HepG2 (cell line): ENCODE measurements at regions not wholly inside any gene's neighbourhood (a gene's known extent, or its start where the extent isn't known, plus 50 kb on each side); places are given as distances from the start of the nearest gene placed in this dataset.

Experiments used
- MATR3 ChIP-seq: sonication (generic); formaldehyde crosslinking; IDR thresholded peaks from 2 replicates; pipeline ENCODE4 v1.4.0; 2020; ENCODE audit warnings: missing genetic modification reagents
- MEIS2 ChIP-seq: sonication (generic); formaldehyde crosslinking; IDR thresholded peaks from 2 replicates; pipeline ENCODE4 v1.9.0; 2021; ENCODE audit warnings: mild to moderate bottlenecking, missing genetic modification reagents
- SPEN ChIP-seq: sonication (generic); formaldehyde crosslinking; IDR thresholded peaks from 2 replicates; pipeline ENCODE4 v1.5.1; 2020; ENCODE audit warnings: low read depth, mild to moderate bottlenecking, missing genetic modification reagents
- ZKSCAN8 ChIP-seq: IDR thresholded peaks from 2 replicates; pipeline ENCODE4 v1.6.1; 2016; ENCODE audit warnings: borderline replicate concordance, missing genetic modification reagents, missing compliant biosample characterization
- ZNF124 ChIP-seq: sonication (generic); formaldehyde crosslinking; IDR thresholded peaks from 2 replicates; pipeline ENCODE4 v1.4.0; 2020; ENCODE audit warnings: missing genetic modification reagents
- ZNF430 ChIP-seq: sonication (generic); formaldehyde crosslinking; IDR thresholded peaks from 2 replicates; pipeline ENCODE4 v1.9.0; 2021; ENCODE audit warnings: mild to moderate bottlenecking, missing genetic modification reagents
- ZNF44 ChIP-seq: sonication (generic); formaldehyde crosslinking; IDR thresholded peaks from 2 replicates; pipeline ENCODE4 v1.5.1; 2020; ENCODE audit warnings: mild to moderate bottlenecking, missing genetic modification reagents
- ZNF598 ChIP-seq: sonication (generic); formaldehyde crosslinking; IDR thresholded peaks from 2 replicates; pipeline ENCODE4 v1.5.1; 2020; ENCODE audit warnings: mild to moderate bottlenecking, missing genetic modification reagents, borderline replicate concordance
- ZNF792 ChIP-seq: IDR thresholded peaks from 2 replicates; pipeline ENCODE4 v1.6.1; 2016
- TF ChIP-seq, protein P1 (sequence below), 2 experiments: sonication (generic) in 1 of 2; formaldehyde crosslinking in 1 of 2; IDR thresholded peaks; 2 replicates each; pipeline versions ENCODE4 v1.6.1 to v1.9.0; 2014 to 2022; ENCODE audit warnings: antibody characterized with exemption in 1 of 2, borderline replicate concordance in 1 of 2, inconsistent platforms in 1 of 2, low read depth in 1 of 2, missing genetic modification reagents in 1 of 2
- TF ChIP-seq, protein P2 (sequence below): IDR thresholded peaks from 2 replicates; pipeline ENCODE4 v1.6.1; 2018; ENCODE audit warnings: missing genetic modification reagents, mild to moderate bottlenecking, missing compliant biosample characterization
- TF ChIP-seq, protein P3 (sequence below): sonication (generic); formaldehyde crosslinking; IDR thresholded peaks from 2 replicates; pipeline ENCODE4 v1.4.0; 2020; ENCODE audit warnings: low read depth, mild to moderate bottlenecking, missing genetic modification reagents
- TF ChIP-seq, protein P4 (sequence below): sonication (generic); formaldehyde crosslinking; conservative IDR thresholded peaks from 2 replicates; pipeline ENCODE4 v1.5.0; 2020; ENCODE audit warnings: missing genetic modification reagents
- TF ChIP-seq, protein P5 (sequence below): sonication (generic); formaldehyde crosslinking; IDR thresholded peaks from 2 replicates; pipeline ENCODE4 v1.4.0; 2020; ENCODE audit warnings: missing genetic modification reagents, borderline replicate concordance

DNA sequence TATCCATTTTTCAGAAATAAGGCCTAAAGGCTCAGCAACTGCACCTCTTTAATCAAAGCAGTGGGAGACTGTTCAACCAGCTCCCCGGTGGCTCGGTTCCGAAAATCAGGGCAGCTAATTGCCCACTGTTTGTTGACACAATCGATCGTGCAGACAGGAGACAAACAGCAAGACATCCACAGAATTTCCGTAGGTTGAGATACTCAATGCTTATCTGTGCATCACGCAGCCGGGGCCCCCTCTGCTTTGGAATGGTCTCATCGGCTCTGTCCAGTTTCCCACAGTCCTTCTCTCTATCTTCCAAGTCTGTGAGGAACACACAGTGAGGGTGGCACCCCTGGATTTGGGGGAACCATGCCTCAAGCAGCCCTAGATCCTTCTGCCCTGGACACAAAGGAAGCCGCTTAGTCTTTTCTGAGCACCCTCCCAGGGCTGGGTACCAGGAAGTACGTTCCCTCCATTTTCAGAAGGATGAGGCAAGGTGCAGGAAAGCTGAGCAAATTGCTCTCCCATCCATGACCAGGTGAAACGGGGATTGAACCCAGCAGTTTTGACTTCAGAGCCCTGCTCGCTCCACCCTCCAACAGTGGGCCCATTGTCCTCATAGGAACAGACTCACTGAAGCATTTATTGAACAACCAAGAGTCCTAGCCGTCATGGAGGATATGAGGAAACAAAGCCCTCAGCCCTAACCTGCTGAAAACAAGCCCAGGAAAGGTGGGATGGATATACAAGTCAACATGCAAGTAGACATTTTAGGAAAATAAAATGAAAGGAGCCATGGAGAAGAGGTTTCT lies 70.7 kb downstream of the C16orf95 start (continued):
- TF ChIP-seq, protein P1, sequence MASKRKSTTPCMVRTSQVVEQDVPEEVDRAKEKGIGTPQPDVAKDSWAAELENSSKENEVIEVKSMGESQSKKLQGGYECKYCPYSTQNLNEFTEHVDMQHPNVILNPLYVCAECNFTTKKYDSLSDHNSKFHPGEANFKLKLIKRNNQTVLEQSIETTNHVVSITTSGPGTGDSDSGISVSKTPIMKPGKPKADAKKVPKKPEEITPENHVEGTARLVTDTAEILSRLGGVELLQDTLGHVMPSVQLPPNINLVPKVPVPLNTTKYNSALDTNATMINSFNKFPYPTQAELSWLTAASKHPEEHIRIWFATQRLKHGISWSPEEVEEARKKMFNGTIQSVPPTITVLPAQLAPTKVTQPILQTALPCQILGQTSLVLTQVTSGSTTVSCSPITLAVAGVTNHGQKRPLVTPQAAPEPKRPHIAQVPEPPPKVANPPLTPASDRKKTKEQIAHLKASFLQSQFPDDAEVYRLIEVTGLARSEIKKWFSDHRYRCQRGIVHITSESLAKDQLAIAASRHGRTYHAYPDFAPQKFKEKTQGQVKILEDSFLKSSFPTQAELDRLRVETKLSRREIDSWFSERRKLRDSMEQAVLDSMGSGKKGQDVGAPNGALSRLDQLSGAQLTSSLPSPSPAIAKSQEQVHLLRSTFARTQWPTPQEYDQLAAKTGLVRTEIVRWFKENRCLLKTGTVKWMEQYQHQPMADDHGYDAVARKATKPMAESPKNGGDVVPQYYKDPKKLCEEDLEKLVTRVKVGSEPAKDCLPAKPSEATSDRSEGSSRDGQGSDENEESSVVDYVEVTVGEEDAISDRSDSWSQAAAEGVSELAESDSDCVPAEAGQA (IDR thresholded peaks at IDR 0.05; ENCODE audit: low read depth) = no peak
- TF ChIP-seq, protein P1 (CRISPR knock-in tag; IDR thresholded peaks at IDR 0.05; ENCODE audit: borderline replicate concordance) = no peak
- peak; percentile 35; the same call in 1 of the 2 replicates for TF ChIP-seq SPEN (CRISPR knock-in tag)
- TF ChIP-seq, protein P2, sequence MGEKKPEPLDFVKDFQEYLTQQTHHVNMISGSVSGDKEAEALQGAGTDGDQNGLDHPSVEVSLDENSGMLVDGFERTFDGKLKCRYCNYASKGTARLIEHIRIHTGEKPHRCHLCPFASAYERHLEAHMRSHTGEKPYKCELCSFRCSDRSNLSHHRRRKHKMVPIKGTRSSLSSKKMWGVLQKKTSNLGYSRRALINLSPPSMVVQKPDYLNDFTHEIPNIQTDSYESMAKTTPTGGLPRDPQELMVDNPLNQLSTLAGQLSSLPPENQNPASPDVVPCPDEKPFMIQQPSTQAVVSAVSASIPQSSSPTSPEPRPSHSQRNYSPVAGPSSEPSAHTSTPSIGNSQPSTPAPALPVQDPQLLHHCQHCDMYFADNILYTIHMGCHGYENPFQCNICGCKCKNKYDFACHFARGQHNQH (CRISPR knock-in tag) = 0 out of 2 replicates have a peak, but pooled peaks have one; percentile 38
- TF ChIP-seq ZNF124 (CRISPR knock-in tag) = 0 out of 2 replicates have a peak, but pooled peaks have one; percentile 60
- 0 out of 2 replicates have a peak, but pooled peaks have one; percentile 35 for TF ChIP-seq ZNF598 (CRISPR knock-in tag)
- peak; percentile 67; the same call in 1 of the 2 replicates for TF ChIP-seq ZNF792 (CRISPR knock-in tag)
- TF ChIP-seq, protein P3, sequence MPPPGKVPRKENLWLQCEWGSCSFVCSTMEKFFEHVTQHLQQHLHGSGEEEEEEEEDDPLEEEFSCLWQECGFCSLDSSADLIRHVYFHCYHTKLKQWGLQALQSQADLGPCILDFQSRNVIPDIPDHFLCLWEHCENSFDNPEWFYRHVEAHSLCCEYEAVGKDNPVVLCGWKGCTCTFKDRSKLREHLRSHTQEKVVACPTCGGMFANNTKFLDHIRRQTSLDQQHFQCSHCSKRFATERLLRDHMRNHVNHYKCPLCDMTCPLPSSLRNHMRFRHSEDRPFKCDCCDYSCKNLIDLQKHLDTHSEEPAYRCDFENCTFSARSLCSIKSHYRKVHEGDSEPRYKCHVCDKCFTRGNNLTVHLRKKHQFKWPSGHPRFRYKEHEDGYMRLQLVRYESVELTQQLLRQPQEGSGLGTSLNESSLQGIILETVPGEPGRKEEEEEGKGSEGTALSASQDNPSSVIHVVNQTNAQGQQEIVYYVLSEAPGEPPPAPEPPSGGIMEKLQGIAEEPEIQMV = no peak
- 0 out of 2 replicates have a peak, but pooled peaks have one; percentile 36 for TF ChIP-seq ZKSCAN8 (CRISPR knock-in tag)
- TF ChIP-seq, protein P4, sequence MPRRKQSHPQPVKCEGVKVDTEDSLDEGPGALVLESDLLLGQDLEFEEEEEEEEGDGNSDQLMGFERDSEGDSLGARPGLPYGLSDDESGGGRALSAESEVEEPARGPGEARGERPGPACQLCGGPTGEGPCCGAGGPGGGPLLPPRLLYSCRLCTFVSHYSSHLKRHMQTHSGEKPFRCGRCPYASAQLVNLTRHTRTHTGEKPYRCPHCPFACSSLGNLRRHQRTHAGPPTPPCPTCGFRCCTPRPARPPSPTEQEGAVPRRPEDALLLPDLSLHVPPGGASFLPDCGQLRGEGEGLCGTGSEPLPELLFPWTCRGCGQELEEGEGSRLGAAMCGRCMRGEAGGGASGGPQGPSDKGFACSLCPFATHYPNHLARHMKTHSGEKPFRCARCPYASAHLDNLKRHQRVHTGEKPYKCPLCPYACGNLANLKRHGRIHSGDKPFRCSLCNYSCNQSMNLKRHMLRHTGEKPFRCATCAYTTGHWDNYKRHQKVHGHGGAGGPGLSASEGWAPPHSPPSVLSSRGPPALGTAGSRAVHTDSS (CRISPR knock-in tag) = no peak
- 0 out of 2 replicates have a peak, but pooled peaks have one; percentile 51 for TF ChIP-seq ZNF44
- TF ChIP-seq, protein P5, sequence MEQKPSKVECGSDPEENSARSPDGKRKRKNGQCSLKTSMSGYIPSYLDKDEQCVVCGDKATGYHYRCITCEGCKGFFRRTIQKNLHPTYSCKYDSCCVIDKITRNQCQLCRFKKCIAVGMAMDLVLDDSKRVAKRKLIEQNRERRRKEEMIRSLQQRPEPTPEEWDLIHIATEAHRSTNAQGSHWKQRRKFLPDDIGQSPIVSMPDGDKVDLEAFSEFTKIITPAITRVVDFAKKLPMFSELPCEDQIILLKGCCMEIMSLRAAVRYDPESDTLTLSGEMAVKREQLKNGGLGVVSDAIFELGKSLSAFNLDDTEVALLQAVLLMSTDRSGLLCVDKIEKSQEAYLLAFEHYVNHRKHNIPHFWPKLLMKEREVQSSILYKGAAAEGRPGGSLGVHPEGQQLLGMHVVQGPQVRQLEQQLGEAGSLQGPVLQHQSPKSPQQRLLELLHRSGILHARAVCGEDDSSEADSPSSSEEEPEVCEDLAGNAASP (CRISPR knock-in tag) = peak; percentile 42; the same call in 1 of the 2 replicates
- TF ChIP-seq MATR3 (CRISPR knock-in tag) = no peak
- TF ChIP-seq ZNF430 (CRISPR knock-in tag) = peak; percentile 67; the same call in 1 of the 2 replicates
- TF ChIP-seq MEIS2 (CRISPR knock-in tag) = peak; percentile 82
